IPS-15b (cell line): ENCODE measurements at regions not wholly inside any gene's neighbourhood (a gene's known extent, or its start where the extent isn't known, plus 50 kb on each side); places are given as distances from the start of the nearest gene placed in this dataset.

ENCODE experiments used
- H3K27me3 ChIP-seq: one replicate; pipeline ENCODE4 v1.6.1; 2013; ENCODE audit warnings: low read length; ENCODE audit not compliant: control insufficient read depth, insufficient read depth
- H3K36me3 ChIP-seq: one replicate; pipeline ENCODE4 v1.6.1; 2013; ENCODE audit warnings: low read length; ENCODE audit not compliant: control insufficient read depth, insufficient read depth
- H3K4me1 ChIP-seq: one replicate; pipeline ENCODE4 v1.6.1; 2013; ENCODE audit warnings: mild to moderate bottlenecking, low read length; ENCODE audit not compliant: control insufficient read depth, insufficient read depth
- H3K4me3 ChIP-seq: one replicate; pipeline ENCODE4 v1.5.1; 2013; ENCODE audit warnings: low read depth, low read length
- H3K9ac ChIP-seq: one replicate; pipeline ENCODE4 v1.6.1; 2013; ENCODE audit warnings: low read depth, mild to moderate bottlenecking, low read length
- H3K9me3 ChIP-seq: one replicate; pipeline ENCODE4 v1.6.1; 2013; ENCODE audit warnings: mild to moderate bottlenecking, low read length; ENCODE audit not compliant: control insufficient read depth, insufficient read depth

DNA sequence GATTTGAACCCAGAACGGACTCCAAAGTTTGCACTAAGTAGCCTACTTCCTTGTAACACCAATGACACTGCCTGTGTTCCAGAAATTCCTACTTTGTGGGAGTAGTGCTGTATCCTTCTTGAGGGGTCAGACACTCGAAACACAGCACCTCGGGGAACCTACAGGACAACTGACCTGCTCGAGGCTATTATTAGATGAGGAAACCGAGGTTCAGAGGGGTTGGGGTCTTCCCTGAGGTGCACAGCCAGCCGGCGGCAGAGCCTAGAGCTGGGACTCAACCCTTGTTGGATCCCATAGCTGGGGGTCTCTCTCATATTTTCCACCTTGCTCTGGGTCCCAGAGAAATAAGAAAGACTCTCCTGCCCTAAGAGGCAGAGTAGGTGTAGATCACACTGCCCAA is 89.8 kb upstream of the PTPN1 start:
- Histone ChIP-seq H3K9ac (no peak overlapping the region), H3K9me3 (no peaks in the 10 kb centered on the region), H3K4me3 (no peak overlapping the region), H3K4me1 (no peaks in the 10 kb centered on the region), H3K27me3 (no peaks in the 10 kb centered on the region), H3K36me3 (no peaks in the 10 kb centered on the region)

GRCh38 chr20:50421356-50422340 is 88.5 kb upstream of the PTPN1 start:
- H3K9me3 ChIP-seq: no peaks in the 10 kb centered on the region
- no peaks in the 10 kb centered on the region for H3K36me3 ChIP-seq
- H3K27me3 ChIP-seq: no peaks in the 10 kb centered on the region
- no peaks in the 10 kb centered on the region for H3K4me1 ChIP-seq
- H3K9ac ChIP-seq: no peak overlapping the region
- H3K4me3 ChIP-seq: no peak overlapping the region

- Histone ChIP-seq H3K4me3 (no peak overlapping the region), H3K36me3 (no peaks in the 10 kb centered on the region), H3K4me1 (no peaks in the 10 kb centered on the region), H3K9me3 (no peaks in the 10 kb centered on the region), H3K9ac (no peak overlapping the region), H3K27me3 (no peaks in the 10 kb centered on the region)
These were observed 86.4 kb upstream of the PTPN1 start for GRCh38 chr20:50423758-50424157.

DNA sequence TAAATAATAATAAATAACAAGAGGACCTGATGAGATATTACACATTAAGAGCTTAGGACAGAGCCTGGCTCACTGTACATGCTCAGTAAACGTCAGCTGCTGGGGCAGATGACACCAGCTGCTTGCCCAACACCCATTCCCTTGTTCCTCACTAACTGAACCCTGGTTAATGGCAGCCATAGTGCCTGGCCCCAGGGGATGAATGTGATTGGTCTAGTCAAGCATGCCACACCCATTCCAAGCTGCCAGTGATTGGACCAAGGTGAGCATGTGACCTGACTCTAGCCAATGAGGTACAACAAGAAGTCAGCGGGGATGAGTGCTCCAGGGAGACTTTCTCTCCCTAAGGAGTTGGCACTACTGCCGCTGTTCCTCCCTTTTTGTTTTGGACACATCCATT is 85.1 kb upstream of the PTPN1 start:
- Histone ChIP-seq H3K9ac (no peak overlapping the region), H3K27me3 (no peaks in the 10 kb centered on the region), H3K36me3 (no peaks in the 10 kb centered on the region), H3K9me3 (no peaks in the 10 kb centered on the region), H3K4me3 (no peak overlapping the region), H3K4me1 (no peaks in the 10 kb centered on the region)

- Histone ChIP-seq H3K9ac (no peak overlapping the region), H3K4me3 (no peak overlapping the region)
These were observed 83.1 kb upstream of the PTPN1 start for GRCh38 chr20:50426866-50427718.

DNA sequence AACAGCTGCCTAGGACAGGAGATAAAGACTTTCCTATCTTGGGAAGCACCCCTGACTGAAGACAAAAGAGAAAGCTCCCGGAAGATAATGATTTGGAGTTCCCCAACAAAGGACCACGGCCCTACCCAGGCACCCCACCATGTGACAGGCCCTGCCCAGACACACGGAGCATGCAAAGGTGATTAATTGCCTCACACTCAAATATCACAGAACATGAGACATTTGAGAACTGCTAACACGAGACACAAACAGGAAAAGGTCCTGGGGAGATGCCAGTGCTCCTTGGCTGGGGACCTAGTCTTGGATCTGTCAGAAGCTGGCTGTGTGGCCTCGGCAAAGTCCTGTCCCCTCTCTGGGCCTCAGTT is 82.5 kb upstream of the PTPN1 start:
- Histone ChIP-seq H3K4me1 (no peaks in the 10 kb centered on the region), H3K9ac (no peak overlapping the region), H3K9me3 (no peaks in the 10 kb centered on the region), H3K27me3 (no peaks in the 10 kb centered on the region), H3K36me3 (no peaks in the 10 kb centered on the region), H3K4me3 (no peak overlapping the region)

More at GRCh38 chr20:50426866-50427718, 83.1 kb upstream of the PTPN1 start:
- no peaks in the 10 kb centered on the region for H3K27me3 ChIP-seq
- no peaks in the 10 kb centered on the region for H3K9me3 ChIP-seq
- H3K36me3 ChIP-seq: no peaks in the 10 kb centered on the region
- H3K4me1 ChIP-seq: no peaks in the 10 kb centered on the region

DNA sequence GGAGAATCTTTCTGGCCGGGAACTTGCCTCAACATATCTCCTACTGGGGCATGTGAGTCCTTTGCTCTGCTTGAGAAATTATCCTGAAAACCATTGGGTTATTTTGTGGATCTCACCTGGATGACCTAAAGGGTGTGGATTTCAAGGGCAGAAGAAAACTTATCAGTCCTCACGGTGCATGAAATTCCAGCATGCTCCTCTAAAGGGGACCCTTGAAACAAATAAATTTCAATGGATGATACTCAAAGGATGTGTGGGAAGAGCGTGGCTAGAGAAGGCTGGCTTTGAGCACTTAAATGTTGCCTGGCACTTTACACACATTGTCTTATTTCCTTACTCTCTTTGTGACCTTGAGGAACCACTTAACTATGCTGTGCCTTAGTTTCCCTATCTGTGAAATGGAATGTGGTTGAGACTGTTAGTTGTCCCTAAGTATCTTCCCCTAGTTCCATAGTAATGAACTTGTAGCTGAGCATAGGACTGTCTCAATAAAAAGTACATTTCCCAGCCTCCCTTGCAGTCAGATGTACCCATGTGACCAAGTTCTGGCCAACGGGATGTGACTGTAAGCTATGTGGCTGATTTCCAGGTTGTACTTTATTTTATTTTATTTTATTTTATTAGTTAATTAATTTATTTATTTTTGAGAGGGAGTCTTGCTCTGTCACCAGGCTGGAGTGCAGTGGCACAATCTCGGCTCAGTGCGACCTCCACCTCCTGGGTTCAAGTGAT is 81.9 kb upstream of the PTPN1 start:
- Histone ChIP-seq H3K27me3 (no peaks in the 10 kb centered on the region), H3K9ac (no peak overlapping the region), H3K4me1 (no peaks in the 10 kb centered on the region), H3K9me3 (no peaks in the 10 kb centered on the region), H3K4me3 (no peak overlapping the region), H3K36me3 (no peaks in the 10 kb centered on the region)

DNA sequence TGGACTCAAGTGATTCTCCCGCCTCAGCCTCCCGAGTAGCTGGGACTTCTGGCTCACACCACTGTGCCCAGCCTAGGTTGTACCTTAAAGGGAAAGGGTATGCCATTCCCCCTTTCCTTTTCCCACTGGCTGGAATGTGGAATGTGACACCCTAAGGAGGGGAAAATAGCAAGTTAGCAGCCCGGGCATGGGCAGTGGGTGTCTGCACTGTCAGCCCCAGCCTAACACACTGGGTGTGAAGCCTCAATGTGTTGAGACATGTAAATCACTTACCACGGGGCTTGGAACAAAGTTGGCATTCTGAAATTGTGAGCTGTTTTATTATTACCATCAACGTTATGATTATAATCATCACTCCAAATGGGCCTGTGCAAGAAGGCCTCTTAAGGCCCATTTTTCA is 80.8 kb upstream of the PTPN1 start:
- Histone ChIP-seq H3K9ac (no peak overlapping the region), H3K9me3 (no peaks in the 10 kb centered on the region), H3K36me3 (no peaks in the 10 kb centered on the region), H3K27me3 (no peaks in the 10 kb centered on the region), H3K4me3 (no peak overlapping the region), H3K4me1 (peaks cover 2% of the 10 kb centered on the region)

DNA sequence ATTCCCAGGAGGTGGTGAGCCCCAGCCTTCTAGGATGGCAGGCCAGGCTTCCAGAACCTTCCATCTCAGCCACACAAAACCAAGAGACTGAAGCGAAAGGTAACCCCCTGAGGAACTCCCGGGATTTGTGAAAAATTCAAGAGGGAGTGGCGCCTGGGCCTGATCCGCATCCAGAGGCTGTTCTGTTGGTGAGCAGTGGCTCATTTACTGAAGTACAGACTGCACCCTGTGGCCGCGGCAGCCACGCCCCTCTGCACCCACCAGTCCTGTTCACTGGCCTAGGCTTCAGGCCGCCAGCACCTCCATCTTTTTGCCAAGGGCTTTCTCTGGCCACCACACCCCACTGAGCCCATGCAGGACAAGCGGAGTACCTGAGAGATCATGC is 79.1 kb upstream of the PTPN1 start:
- Histone ChIP-seq H3K4me3 (no peak overlapping the region), H3K4me1 (peaks cover 2% of the 10 kb centered on the region), H3K27me3 (no peaks in the 10 kb centered on the region), H3K9me3 (no peaks in the 10 kb centered on the region), H3K9ac (no peak overlapping the region), H3K36me3 (no peaks in the 10 kb centered on the region)

DNA sequence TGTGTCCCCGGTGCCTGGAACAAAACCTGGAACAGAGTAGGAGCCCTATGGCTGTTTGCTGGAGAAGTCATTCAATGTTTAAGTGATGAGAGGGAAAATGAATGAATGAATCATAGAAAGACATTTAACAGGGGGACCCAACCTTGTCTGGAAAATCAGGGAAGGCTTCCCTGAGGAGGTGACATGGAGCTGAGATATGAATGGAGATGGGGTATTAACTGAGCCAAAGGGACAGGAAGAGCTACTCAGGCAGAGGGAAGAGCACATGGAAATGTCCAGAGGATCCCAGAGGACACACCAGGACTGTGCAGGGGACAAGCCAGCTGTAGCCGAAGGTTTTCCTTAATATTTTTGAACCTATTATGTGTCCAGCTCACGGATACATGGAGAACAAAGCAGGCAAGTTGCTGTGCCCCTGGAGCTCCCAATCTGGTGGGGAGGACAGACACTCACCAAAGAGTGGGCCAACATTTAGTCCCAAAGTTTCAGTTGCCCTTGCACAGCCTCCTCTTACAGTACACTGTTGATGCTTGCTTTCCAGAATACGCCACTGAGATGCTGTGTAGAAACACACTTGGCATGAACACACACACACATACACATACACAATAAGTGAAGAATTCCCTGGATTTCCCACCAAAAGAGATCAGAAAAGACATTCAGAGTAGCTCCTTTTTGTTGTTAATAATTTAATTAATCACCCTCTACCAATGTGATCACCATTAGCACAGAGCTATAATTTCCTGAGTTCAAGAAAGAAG is 77.0 kb upstream of the PTPN1 start:
- no peak overlapping the region for H3K4me3 ChIP-seq
- H3K27me3 ChIP-seq: no peaks in the 10 kb centered on the region
- H3K36me3 ChIP-seq: no peaks in the 10 kb centered on the region
- no peak overlapping the region for H3K9ac ChIP-seq
- peaks cover 2% of the 10 kb centered on the region for H3K4me1 ChIP-seq
- no peaks in the 10 kb centered on the region for H3K9me3 ChIP-seq

DNA sequence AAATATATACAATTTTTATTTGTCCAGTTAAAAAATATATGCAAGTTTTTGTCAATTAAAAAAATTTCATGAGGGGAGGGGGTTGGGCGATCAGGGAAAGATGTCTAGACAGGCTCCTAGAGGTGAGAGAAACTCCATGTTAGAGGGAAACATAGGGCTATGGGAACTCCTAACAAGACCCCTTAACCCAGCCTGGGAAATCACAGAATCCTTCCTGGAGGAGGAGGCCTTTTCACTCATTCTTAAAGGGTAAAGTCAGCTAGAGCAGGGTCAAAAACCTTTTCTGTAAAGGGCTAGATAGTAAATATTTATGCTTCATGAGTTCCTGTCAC is 75.9 kb upstream of the PTPN1 start:
- Histone ChIP-seq H3K36me3 (no peaks in the 10 kb centered on the region), H3K4me3 (no peak overlapping the region), H3K9me3 (no peaks in the 10 kb centered on the region), H3K9ac (no peak overlapping the region), H3K4me1 (peaks cover 2% of the 10 kb centered on the region), H3K27me3 (no peaks in the 10 kb centered on the region)
